Astrocyte (in vitro differentiated cells and primary cell): ENCODE measurements at regions not wholly inside any gene's neighbourhood (a gene's known extent, or its start where the extent isn't known, plus 50 kb on each side); places are given as distances from the start of the nearest gene placed in this dataset.

Experiments
- DNase-seq: peaks from one replicate; pipeline ENCODE4 v3.0.0-alpha.2; 2010; ENCODE audit warnings: low read depth
- FAIRE-seq: peaks from 2 replicates; lab custom pipeline; 2011; peaks lifted over from hg19 to GRCh38; lab: Jason Lieb, UNC
- H2AFZ ChIP-seq: 2 replicates; pipeline ENCODE4 v1.6.0; 2012; ENCODE audit warnings: low read depth, low read length, inconsistent platforms
- H3K27ac ChIP-seq: 2 replicates; pipeline ENCODE4 v1.5.1; 2011; ENCODE audit warnings: low read depth, low read length, inconsistent platforms
- H3K27me3 ChIP-seq: 2 replicates; pipeline ENCODE4 v1.6.0; 2011; ENCODE audit warnings: low read length, inconsistent platforms; ENCODE audit not compliant: insufficient read depth
- H3K36me3 ChIP-seq: 2 replicates; pipeline ENCODE4 v1.5.1; 2011; ENCODE audit warnings: low read length, inconsistent platforms; ENCODE audit not compliant: insufficient read depth
- H3K4me1 ChIP-seq: 2 replicates; pipeline ENCODE4 v1.5.1; 2011; ENCODE audit warnings: low read length, inconsistent platforms; ENCODE audit not compliant: insufficient read depth
- H3K4me2 ChIP-seq: 2 replicates; pipeline ENCODE4 v1.6.0; 2012; ENCODE audit warnings: low read length, inconsistent platforms
- H3K4me3 ChIP-seq: 2 replicates; pipeline ENCODE4 v1.5.1; 2011; ENCODE audit warnings: low read depth, mild to moderate bottlenecking, low read length, inconsistent platforms; ENCODE audit not compliant: insufficient read depth
- H3K79me2 ChIP-seq: 2 replicates; pipeline ENCODE4 v1.6.0; 2012; ENCODE audit warnings: mild to moderate bottlenecking, low read length, inconsistent platforms; ENCODE audit not compliant: insufficient read depth
- H3K9ac ChIP-seq: 2 replicates; pipeline ENCODE4 v1.6.0; 2012; ENCODE audit warnings: mild to moderate bottlenecking, low read length, inconsistent platforms
- H3K9me3 ChIP-seq: 2 replicates; pipeline ENCODE4 v1.5.1; 2012; ENCODE audit warnings: low read depth, mild to moderate bottlenecking, low read length, inconsistent platforms; ENCODE audit not compliant: insufficient read depth
- H4K20me1 ChIP-seq: 2 replicates; pipeline ENCODE4 v1.6.0; 2012; ENCODE audit warnings: low read length, inconsistent platforms; ENCODE audit not compliant: insufficient read depth
- H3K27ac Mint-ChIP-seq: one replicate; pipeline ENCODE4 v1.8.0; 2021; ENCODE audit warnings: mild to moderate bottlenecking, mixed read lengths; ENCODE audit not compliant: unreplicated experiment
- H3K27me3 Mint-ChIP-seq: one replicate; pipeline ENCODE4 v1.8.0; 2021; ENCODE audit warnings: low read depth, mixed read lengths; ENCODE audit not compliant: unreplicated experiment
- H3K36me3 Mint-ChIP-seq: one replicate; pipeline ENCODE4 v1.8.0; 2021; ENCODE audit warnings: low read depth, mixed read lengths; ENCODE audit not compliant: unreplicated experiment
- H3K4me1 Mint-ChIP-seq: one replicate; pipeline ENCODE4 v1.8.0; 2021; ENCODE audit warnings: low read depth, mixed read lengths; ENCODE audit not compliant: unreplicated experiment
- H3K4me3 Mint-ChIP-seq: one replicate; pipeline ENCODE4 v1.8.0; 2021; ENCODE audit warnings: mild to moderate bottlenecking, moderate library complexity, mixed read lengths; ENCODE audit not compliant: unreplicated experiment
- H3K9me3 Mint-ChIP-seq: one replicate; pipeline ENCODE4 v1.8.0; 2021; ENCODE audit warnings: mild to moderate bottlenecking, mixed read lengths; ENCODE audit not compliant: unreplicated experiment
- EZH2 ChIP-seq: IDR thresholded peaks from 2 replicates; pipeline ENCODE4 v1.6.1; 2012; ENCODE audit warnings: mild to moderate bottlenecking, low read length, inconsistent platforms; ENCODE audit not compliant: insufficient read depth
- TF ChIP-seq, protein P1 (sequence below): IDR thresholded peaks from 2 replicates; pipeline ENCODE4 v1.5.1; 2011; ENCODE audit warnings: low read depth, mild to moderate bottlenecking, inconsistent platforms, low read length, moderate library complexity; ENCODE audit not compliant: insufficient read depth

DNA sequence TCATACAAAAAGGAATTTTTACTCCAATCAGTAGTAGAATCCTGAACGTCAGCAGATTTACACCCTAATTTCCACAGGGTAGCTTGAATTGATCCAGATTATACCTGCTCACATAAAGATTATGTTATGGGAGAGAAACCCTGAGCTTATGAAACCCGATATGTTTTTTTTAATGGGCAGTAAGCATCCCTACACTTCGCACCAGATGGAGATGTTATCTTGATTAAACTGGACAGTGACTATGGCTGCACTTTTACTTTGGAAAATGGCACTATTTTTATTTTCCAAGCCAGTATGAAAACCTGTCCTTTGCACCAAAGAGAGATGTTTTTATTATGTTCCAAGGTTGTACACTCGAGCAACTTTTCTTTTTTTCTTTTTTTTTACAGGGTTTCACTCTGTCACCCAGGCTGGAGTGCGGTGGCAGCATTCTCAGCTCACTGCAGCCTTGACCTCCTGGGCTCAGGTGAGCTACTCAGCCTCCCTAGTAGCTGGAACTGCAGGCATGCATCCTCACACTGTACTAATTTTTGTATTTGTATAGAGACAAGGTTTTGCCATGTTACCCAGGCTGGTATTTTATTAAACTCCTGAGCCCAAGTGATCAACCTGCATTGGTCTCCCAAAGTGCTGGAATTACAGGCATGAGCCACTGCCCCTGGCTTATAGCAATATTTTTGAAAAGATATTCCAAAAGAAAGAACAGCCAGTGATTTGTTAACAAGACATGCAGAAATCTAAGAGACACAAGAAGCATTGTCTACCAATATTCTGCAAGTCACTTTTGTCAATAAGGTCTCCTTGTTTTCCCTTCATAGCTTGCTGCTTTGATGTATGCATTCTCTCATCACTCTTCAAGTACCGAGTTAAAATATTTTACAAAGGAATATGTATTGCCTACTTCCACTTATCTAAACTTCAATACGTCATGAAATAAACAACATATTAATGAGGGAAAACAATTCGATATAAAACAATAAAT, 1412.6 kb downstream of the ZPLD1 start:
- Histone ChIP-seq H3K27me3 (no peaks in the 10 kb centered on the region), H4K20me1 (no peaks in the 10 kb centered on the region), H2AFZ (no peak overlapping the region), H3K9ac (no peak overlapping the region), H3K36me3 (no peaks in the 10 kb centered on the region), H3K9me3 (no peaks in the 10 kb centered on the region), H3K79me2 (no peaks in the 10 kb centered on the region), H3K4me1 (no peaks in the 10 kb centered on the region), H3K27ac (no peak overlapping the region), H3K4me3 (no peak overlapping the region), H3K4me2 (no peak overlapping the region)
- H3K4me1 Mint-ChIP-seq: no peaks in the 10 kb centered on the region
- FAIRE-seq (no peak), DNase-seq (no peak)
- no peaks in the 10 kb centered on the region for H3K27me3 Mint-ChIP-seq
- no peak overlapping the region for H3K27ac Mint-ChIP-seq
- TF ChIP-seq, protein P1, sequence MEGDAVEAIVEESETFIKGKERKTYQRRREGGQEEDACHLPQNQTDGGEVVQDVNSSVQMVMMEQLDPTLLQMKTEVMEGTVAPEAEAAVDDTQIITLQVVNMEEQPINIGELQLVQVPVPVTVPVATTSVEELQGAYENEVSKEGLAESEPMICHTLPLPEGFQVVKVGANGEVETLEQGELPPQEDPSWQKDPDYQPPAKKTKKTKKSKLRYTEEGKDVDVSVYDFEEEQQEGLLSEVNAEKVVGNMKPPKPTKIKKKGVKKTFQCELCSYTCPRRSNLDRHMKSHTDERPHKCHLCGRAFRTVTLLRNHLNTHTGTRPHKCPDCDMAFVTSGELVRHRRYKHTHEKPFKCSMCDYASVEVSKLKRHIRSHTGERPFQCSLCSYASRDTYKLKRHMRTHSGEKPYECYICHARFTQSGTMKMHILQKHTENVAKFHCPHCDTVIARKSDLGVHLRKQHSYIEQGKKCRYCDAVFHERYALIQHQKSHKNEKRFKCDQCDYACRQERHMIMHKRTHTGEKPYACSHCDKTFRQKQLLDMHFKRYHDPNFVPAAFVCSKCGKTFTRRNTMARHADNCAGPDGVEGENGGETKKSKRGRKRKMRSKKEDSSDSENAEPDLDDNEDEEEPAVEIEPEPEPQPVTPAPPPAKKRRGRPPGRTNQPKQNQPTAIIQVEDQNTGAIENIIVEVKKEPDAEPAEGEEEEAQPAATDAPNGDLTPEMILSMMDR: no peak
- no peak for TF ChIP-seq EZH2
- no peak overlapping the region for H3K4me3 Mint-ChIP-seq
- H3K9me3 Mint-ChIP-seq: no peaks in the 10 kb centered on the region
- H3K36me3 Mint-ChIP-seq: no peaks in the 10 kb centered on the region

DNA sequence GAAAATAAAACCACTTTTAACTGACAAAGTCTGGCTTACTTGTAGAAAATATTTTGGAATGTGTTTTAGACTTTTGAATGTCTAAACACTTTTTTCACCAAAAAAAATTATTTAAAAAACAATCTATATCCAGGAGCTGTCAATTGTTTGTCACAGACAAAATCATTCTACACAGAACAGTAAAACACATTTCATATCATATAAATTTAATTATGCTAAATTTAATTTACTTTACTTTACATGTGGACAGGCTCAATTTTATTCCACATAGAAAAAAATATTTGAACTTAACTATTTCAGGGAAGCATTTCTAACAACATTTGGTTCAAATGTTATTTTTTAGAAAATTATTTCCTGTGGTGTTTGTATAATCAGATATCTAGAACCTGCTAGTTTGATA, 1417.0 kb downstream of the ZPLD1 start:
- H3K27me3 ChIP-seq: no peaks in the 10 kb centered on the region
- Mint-ChIP-seq H3K9me3 (no peaks in the 10 kb centered on the region), H3K4me3 (no peak overlapping the region), H3K27me3 (no peaks in the 10 kb centered on the region), H3K36me3 (no peaks in the 10 kb centered on the region), H3K4me1 (no peaks in the 10 kb centered on the region), H3K27ac (no peak overlapping the region)
- H3K4me1 ChIP-seq: no peaks in the 10 kb centered on the region
- no peak overlapping the region for H3K27ac ChIP-seq
- H3K79me2 ChIP-seq: no peaks in the 10 kb centered on the region
- FAIRE-seq (no peak), DNase-seq (no peak)
- no peak overlapping the region for H3K4me2 ChIP-seq
- no peaks in the 10 kb centered on the region for H3K36me3 ChIP-seq
- H2AFZ ChIP-seq: no peak overlapping the region
- H4K20me1 ChIP-seq: no peaks in the 10 kb centered on the region
- H3K9me3 ChIP-seq: no peaks in the 10 kb centered on the region
- H3K4me3 ChIP-seq: no peak overlapping the region
- no peak overlapping the region for H3K9ac ChIP-seq
- TF ChIP-seq, protein P1: no peak
- TF ChIP-seq EZH2: no peak

GRCh38 chr3:103862415-103862814, 1427.6 kb downstream of the ZPLD1 start:
- TF ChIP-seq, protein P1: no peak
- TF ChIP-seq EZH2: no peak
- no peak for DNase-seq
- no peaks in the 10 kb centered on the region for H3K36me3 Mint-ChIP-seq
- no peaks in the 10 kb centered on the region for H3K9me3 Mint-ChIP-seq
- no peak overlapping the region for H2AFZ ChIP-seq
- H3K9me3 ChIP-seq: no peaks in the 10 kb centered on the region
- H3K4me3 ChIP-seq: no peak overlapping the region
- H3K79me2 ChIP-seq: no peaks in the 10 kb centered on the region
- no peaks in the 10 kb centered on the region for H3K27me3 Mint-ChIP-seq
- H3K27ac ChIP-seq: no peak overlapping the region
- no peak overlapping the region for H3K4me2 ChIP-seq
- H4K20me1 ChIP-seq: no peaks in the 10 kb centered on the region
- no peak overlapping the region for H3K4me3 Mint-ChIP-seq
- no peak for FAIRE-seq
- H3K27ac Mint-ChIP-seq: no peak overlapping the region
- H3K4me1 Mint-ChIP-seq: no peaks in the 10 kb centered on the region
- no peaks in the 10 kb centered on the region for H3K27me3 ChIP-seq
- no peaks in the 10 kb centered on the region for H3K36me3 ChIP-seq
- no peaks in the 10 kb centered on the region for H3K4me1 ChIP-seq
- H3K9ac ChIP-seq: no peak overlapping the region
